Type B pancreatic cell (in vitro differentiated cells): ENCODE measurements at regions not wholly inside any gene's neighbourhood (a gene's known extent, or its start where the extent isn't known, plus 50 kb on each side); places are given as distances from the start of the nearest gene placed in this dataset.
"Not testable (repeated sequence)": the region's sequence is repeated elsewhere in the genome, so short reads cannot be mapped to it uniquely, and the experiment has no call there.

Experiments used
- DNase-seq: peaks from one replicate; pipeline ENCODE4 v3.0.0; 2021; ENCODE audit warnings: mixed read lengths; ENCODE audit not compliant: unreplicated experiment; ENCODE audit errors: extremely low spot score
- H3K27ac Mint-ChIP-seq: 2 replicates; pipeline ENCODE4 v1.8.0; 2021; ENCODE audit warnings: mild to moderate bottlenecking, mixed read lengths
- H3K27me3 Mint-ChIP-seq: 2 replicates; pipeline ENCODE4 v1.8.0; 2021; ENCODE audit warnings: mixed read lengths
- H3K36me3 Mint-ChIP-seq: 2 replicates; pipeline ENCODE4 v1.8.0; 2021; ENCODE audit warnings: mixed read lengths
- H3K4me1 Mint-ChIP-seq: one replicate; pipeline ENCODE4 v1.8.0; 2021; ENCODE audit warnings: mixed read lengths; ENCODE audit not compliant: unreplicated experiment
- H3K4me3 Mint-ChIP-seq: 2 replicates; pipeline ENCODE4 v1.8.0; 2021; ENCODE audit warnings: mild to moderate bottlenecking, mixed read lengths
- H3K9me3 Mint-ChIP-seq: 2 replicates; pipeline ENCODE4 v1.8.0; 2021; ENCODE audit warnings: mixed read lengths
- TF ChIP-seq, protein P1 (sequence below): fragments of 200-600 bp; sonication (generic); conservative IDR thresholded peaks from 2 replicates; pipeline ENCODE4 v1.5.0; 2021; ENCODE audit warnings: antibody characterized with exemption, mild to moderate bottlenecking

DNA sequence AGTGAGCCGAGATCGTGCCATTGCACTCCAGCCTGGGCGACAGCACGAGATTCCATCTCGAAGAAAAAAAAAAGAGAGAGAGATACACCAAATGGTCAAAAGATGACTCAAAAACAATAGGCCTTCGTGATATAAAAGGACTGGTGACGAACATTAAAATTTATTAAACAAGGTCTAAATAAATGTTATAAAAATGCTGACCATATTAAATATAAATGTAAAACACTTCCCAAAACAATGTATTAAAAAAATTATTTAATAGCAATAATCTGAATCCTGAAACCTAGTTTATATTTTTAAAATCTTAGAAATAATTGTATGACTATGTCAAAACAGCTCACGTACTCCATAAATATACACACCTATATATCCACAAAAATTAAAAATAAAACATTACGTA is 247.6 kb downstream of the SETD4 start:
- Mint-ChIP-seq H3K4me1 (peaks cover 17% of the 10 kb centered on the region), H3K9me3 (peaks cover 16% of the 10 kb centered on the region)

DNA sequence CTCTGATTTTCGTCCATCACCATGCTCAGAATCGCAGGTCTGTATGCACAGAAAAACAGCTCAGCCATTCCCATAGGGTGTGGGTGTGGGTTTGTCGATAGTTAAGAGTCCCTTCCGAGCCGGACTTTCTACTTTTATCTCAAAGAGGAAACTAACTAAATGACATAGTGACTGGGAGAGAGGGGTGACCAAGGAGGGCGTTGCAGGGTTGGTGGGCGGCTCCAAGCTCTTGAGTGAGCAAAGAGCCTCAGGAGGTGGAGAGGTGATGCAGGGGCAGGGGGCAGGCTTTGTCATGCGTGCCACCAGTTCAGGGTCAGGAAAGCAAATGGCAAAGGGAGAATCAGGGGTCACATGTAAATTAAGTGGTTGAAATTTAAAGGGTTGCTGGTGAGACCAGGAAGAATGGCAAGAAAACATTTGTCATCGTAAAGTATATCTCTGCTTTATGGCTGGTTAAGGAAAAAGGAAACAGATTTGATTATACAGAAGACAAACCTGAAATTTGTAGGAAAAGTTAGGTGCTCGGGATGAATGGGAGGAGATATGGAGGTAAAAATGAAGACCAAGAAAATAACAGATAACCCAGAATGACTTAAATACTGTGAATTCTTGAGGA is 249.0 kb downstream of the SETD4 start:
- H3K27ac Mint-ChIP-seq = peak overlapping the region; percentile 6
- TF ChIP-seq, protein P1, sequence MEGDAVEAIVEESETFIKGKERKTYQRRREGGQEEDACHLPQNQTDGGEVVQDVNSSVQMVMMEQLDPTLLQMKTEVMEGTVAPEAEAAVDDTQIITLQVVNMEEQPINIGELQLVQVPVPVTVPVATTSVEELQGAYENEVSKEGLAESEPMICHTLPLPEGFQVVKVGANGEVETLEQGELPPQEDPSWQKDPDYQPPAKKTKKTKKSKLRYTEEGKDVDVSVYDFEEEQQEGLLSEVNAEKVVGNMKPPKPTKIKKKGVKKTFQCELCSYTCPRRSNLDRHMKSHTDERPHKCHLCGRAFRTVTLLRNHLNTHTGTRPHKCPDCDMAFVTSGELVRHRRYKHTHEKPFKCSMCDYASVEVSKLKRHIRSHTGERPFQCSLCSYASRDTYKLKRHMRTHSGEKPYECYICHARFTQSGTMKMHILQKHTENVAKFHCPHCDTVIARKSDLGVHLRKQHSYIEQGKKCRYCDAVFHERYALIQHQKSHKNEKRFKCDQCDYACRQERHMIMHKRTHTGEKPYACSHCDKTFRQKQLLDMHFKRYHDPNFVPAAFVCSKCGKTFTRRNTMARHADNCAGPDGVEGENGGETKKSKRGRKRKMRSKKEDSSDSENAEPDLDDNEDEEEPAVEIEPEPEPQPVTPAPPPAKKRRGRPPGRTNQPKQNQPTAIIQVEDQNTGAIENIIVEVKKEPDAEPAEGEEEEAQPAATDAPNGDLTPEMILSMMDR = no peak
- no peak overlapping the region for H3K4me3 Mint-ChIP-seq
- no peaks in the 10 kb centered on the region for H3K27me3 Mint-ChIP-seq
- H3K4me1 Mint-ChIP-seq = peaks cover 17% of the 10 kb centered on the region
- DNase-seq = no peak
- no peaks in the 10 kb centered on the region for H3K36me3 Mint-ChIP-seq
- peaks cover 16% of the 10 kb centered on the region for H3K9me3 Mint-ChIP-seq

More for the DNA sequence above, 247.6 kb downstream of the SETD4 start:
- Mint-ChIP-seq H3K36me3 (no peaks in the 10 kb centered on the region), H3K27me3 (no peaks in the 10 kb centered on the region), H3K4me3 (no peak overlapping the region), H3K27ac (no peak overlapping the region)
- no peak for DNase-seq
- TF ChIP-seq, protein P1 = no peak

DNA sequence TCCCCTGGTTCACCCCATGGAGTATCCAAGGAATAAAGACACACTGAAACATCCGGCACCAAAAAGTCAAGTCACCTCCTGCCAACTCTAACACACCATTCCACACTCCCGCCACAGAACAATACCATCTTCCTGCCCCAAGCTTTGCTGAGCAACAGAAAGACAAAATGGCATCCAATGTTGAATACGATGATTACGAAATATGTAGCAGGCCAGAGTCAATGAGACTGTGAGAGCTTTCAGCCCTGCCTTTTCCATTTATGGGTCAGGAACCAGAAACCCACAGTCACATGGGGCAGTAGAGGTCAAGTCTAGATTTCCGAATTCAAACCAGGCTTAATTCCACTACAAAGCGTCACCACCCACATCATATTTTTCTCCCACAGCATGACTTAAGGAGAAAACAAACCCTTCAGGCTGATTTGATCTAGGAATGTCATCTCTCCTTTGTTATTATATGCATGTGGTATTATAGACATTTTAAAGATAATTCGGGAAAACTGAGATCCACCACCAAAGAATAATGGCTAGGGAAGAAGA is 249.8 kb downstream of the SETD4 start:
- Mint-ChIP-seq H3K9me3 (peaks cover 16% of the 10 kb centered on the region), H3K36me3 (no peaks in the 10 kb centered on the region), H3K4me1 (peaks cover 14% of the 10 kb centered on the region), H3K27ac (no peak overlapping the region), H3K4me3 (no peak overlapping the region), H3K27me3 (no peaks in the 10 kb centered on the region)
- TF ChIP-seq, protein P1 = no peak
- no peak for DNase-seq

DNA sequence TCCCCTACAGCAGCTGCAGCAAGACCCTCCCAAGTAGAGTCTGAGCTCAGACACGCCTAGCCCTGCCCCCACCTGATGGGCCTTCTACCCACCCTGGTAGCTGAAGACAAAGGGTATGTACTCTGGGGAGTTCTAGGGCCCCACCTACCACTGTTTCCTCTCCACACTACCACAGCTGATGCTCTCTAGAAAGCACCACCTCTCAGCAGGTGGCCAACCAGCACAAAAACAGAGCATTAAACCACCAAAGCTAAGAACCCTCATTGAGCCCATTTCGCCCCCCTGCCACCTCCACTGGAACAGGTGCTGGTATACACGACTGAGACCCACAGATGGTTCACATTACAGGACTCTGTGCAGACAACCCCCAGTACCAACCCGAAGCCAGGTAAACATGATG is 258.9 kb downstream of the SETD4 start:
- peaks cover 8% of the 10 kb centered on the region for H3K27me3 Mint-ChIP-seq
- no peak overlapping the region for H3K27ac Mint-ChIP-seq
- TF ChIP-seq, protein P1 = no peak
- H3K4me3 Mint-ChIP-seq = no peak overlapping the region
- no peaks in the 10 kb centered on the region for H3K36me3 Mint-ChIP-seq
- peaks cover 15% of the 10 kb centered on the region for H3K4me1 Mint-ChIP-seq
- no peak for DNase-seq
- H3K9me3 Mint-ChIP-seq = peaks cover 19% of the 10 kb centered on the region

DNA sequence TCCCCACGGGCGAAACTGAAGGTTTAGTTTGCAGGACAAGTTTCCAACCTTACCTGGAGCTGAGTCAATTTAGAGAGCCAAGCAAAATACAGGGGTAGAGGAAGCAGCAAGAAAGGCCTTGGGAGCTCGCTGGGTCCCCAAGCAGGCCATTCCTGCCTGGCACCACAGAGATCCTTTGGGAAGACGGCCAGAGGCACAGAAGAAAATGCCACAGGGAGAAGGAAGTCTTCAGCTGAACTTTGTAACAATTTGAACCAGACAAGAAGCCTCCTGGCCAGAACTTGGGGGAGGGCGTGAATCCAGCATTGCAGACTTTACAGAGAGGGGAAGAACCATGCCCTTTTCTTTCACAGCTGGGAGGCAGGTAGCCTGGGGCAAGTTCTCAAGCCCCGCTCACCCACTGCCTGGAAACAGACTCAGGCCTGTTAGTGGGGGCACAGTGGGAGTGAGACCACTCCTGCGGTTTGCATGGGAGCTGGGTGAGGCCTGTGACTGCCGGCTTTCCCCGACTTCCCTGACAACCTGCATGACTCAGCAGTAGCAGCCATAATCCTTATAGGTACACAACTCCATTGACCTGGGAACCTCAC is 259.4 kb downstream of the SETD4 start:
- not testable (repeated sequence) for DNase-seq, H3K36me3 Mint-ChIP-seq, H3K4me3 Mint-ChIP-seq, H3K27me3 Mint-ChIP-seq, H3K27ac Mint-ChIP-seq
- Mint-ChIP-seq H3K4me1 (peaks cover 20% of the 10 kb centered on the region), H3K9me3 (peaks cover 19% of the 10 kb centered on the region)

DNA sequence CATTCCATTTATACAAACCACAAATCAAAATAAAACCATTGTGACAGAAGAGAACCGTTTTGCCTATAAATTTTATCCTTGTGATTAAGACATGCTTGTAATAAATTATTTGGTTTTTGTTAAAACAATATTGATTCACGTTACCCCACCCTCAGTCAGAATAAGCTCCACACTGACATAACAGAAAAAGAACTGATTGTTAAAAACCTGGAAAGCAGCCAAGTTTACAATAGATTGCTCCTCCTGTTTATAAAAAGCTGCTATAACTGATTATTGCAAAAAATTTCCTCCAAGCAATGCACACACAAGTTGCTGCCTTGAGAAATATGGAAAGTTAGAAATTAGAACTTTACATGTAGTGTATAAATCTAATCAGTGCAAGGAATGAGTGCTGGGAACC is 263.5 kb downstream of the SETD4 start:
- Mint-ChIP-seq H3K9me3 (peaks cover 8% of the 10 kb centered on the region), H3K27ac (no peak overlapping the region), H3K4me1 (peaks cover 20% of the 10 kb centered on the region), H3K4me3 (peak overlapping the region; percentile 37), H3K27me3 (peaks cover 6% of the 10 kb centered on the region), H3K36me3 (no peaks in the 10 kb centered on the region)
- no peak for DNase-seq
- TF ChIP-seq, protein P1 = no peak

DNA sequence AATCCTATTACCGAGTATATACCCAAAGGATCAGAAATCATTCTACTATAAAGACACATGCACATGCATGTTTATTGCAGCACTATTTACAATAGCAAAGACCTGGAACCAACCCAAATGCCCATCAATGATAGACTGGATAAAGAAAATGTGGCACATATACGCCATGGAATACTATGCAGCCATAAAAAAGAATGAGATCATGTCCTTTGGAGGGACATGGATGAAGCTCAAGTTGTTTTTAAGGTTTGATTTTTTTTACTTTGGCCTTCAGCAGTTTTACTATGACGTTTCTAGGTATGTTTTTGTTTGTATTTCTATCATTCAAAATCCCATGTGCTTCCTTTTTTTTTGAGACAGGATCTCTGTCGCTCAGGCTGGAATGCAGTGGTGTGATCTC is 265.8 kb downstream of the SETD4 start:
- H3K9me3 Mint-ChIP-seq, H3K4me3 Mint-ChIP-seq, H3K36me3 Mint-ChIP-seq, H3K27me3 Mint-ChIP-seq, H3K27ac Mint-ChIP-seq, DNase-seq: not testable (repeated sequence)
- peaks cover 20% of the 10 kb centered on the region for H3K4me1 Mint-ChIP-seq
